ENCODE measurements at regions not wholly inside any gene's neighbourhood (a gene's known extent, or its start where the extent isn't known, plus 50 kb on each side); places are given as distances from the start of the nearest gene placed in this dataset.

DNA sequence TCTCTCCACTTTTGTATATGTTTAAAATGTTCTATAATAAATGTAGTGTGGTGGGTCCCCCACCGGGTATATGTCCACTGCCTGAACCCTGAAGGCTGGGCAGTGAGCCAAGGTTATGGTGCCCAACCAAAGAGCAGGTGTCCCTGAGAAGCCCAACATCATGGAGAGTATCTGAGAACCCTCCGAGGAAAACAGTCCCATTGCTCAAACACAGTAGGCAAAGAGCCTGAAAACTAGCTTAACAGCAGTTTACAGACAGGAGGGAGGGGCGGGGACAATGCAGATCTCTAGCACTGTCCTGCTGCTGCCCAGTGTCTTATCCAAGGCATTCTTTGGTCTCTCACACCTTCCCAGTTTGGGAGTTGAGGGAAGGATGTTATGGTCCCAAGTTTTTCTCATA, 91.0 kb downstream of the TMPRSS5 start:
- Histone ChIP-seq H3K36me3 (replicated peaks in 1 of 2; ENCODE audit: control insufficient read depth in 1 of 2, insufficient read depth in 2 of 2, low read length in 2 of 2) (no peaks in the 10 kb centered on the region), H3K4me2 (ENCODE audit: low read depth, low read length) (no peak overlapping the region), H3K9me3 (ENCODE audit: low read length) (no peaks in the 10 kb centered on the region), H3K79me2 (ENCODE audit: insufficient read depth, low read length) (no peaks in the 10 kb centered on the region), H3K27me3 (ENCODE audit: control insufficient read depth in 1 of 2, insufficient read depth in 2 of 2, low read length in 2 of 2) (no peaks in the 10 kb centered on the region), H3K27ac (ENCODE audit: extremely low read length, insufficient read depth, low read length) (no peak overlapping the region), H4K20me1 (ENCODE audit: insufficient read depth, low read length) (no peaks in the 10 kb centered on the region), H3K4me3 (replicated peaks in 1 of 3; ENCODE audit: insufficient read depth in 1 of 3, low read depth in 2 of 3, low read length in 3 of 3) (no peak overlapping the region), H3K4me1 (ENCODE audit: insufficient read depth, low read length) (no peaks in the 10 kb centered on the region), H3K9ac (ENCODE audit: insufficient read depth, low read depth, low read length) (no peak overlapping the region), H2AFZ (ENCODE audit: low read length) (no peak overlapping the region)
- in situ Hi-C loops (cut with HindIII; ENCODE audit: extremely low pct_ligation_motif_present, low pct_unique_long_range_greater_than_20kb), result no loop called here
- no peak for TF ChIP-seq NRL (CRISPR knock-in tag; IDR thresholded peaks at IDR 0.05; ENCODE audit: borderline replicate concordance)
- no peak for TF ChIP-seq BCL6 (CRISPR knock-in tag; IDR thresholded peaks at IDR 0.05)
- no peak for TF ChIP-seq ZBTB20 (CRISPR knock-in tag; IDR thresholded peaks at IDR 0.05; ENCODE audit: borderline replicate concordance, low read depth)
- no peak for TF ChIP-seq ATF6 (CRISPR knock-in tag; conservative IDR thresholded peaks at IDR 0.05)
- no peak for TF ChIP-seq ZNF747 (CRISPR knock-in tag; IDR thresholded peaks at IDR 0.05; ENCODE audit: borderline replicate concordance)
- TF ChIP-seq, protein P1, sequence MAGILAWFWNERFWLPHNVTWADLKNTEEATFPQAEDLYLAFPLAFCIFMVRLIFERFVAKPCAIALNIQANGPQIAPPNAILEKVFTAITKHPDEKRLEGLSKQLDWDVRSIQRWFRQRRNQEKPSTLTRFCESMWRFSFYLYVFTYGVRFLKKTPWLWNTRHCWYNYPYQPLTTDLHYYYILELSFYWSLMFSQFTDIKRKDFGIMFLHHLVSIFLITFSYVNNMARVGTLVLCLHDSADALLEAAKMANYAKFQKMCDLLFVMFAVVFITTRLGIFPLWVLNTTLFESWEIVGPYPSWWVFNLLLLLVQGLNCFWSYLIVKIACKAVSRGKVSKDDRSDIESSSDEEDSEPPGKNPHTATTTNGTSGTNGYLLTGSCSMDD (CRISPR knock-in tag; IDR thresholded peaks at IDR 0.05), result no peak
- TF ChIP-seq MYC (CRISPR knock-in tag; IDR thresholded peaks at IDR 0.05; ENCODE audit: borderline replicate concordance), result no peak
- TF ChIP-seq ZNF225 (CRISPR knock-in tag; IDR thresholded peaks at IDR 0.05), result no peak
- TF ChIP-seq GTF2F1 (IDR thresholded peaks at IDR 0.05; ENCODE audit: low read length), result no peak
- no peak for TF ChIP-seq GATAD2A (CRISPR knock-in tag; IDR thresholded peaks at IDR 0.05)
- no peak for TF ChIP-seq ZNF670 (CRISPR knock-in tag; IDR thresholded peaks at IDR 0.05; ENCODE audit: borderline replicate concordance)
- TF ChIP-seq DNMT1 (CRISPR knock-in tag; IDR thresholded peaks at IDR 0.05), result no peak
- TF ChIP-seq, protein P2, sequence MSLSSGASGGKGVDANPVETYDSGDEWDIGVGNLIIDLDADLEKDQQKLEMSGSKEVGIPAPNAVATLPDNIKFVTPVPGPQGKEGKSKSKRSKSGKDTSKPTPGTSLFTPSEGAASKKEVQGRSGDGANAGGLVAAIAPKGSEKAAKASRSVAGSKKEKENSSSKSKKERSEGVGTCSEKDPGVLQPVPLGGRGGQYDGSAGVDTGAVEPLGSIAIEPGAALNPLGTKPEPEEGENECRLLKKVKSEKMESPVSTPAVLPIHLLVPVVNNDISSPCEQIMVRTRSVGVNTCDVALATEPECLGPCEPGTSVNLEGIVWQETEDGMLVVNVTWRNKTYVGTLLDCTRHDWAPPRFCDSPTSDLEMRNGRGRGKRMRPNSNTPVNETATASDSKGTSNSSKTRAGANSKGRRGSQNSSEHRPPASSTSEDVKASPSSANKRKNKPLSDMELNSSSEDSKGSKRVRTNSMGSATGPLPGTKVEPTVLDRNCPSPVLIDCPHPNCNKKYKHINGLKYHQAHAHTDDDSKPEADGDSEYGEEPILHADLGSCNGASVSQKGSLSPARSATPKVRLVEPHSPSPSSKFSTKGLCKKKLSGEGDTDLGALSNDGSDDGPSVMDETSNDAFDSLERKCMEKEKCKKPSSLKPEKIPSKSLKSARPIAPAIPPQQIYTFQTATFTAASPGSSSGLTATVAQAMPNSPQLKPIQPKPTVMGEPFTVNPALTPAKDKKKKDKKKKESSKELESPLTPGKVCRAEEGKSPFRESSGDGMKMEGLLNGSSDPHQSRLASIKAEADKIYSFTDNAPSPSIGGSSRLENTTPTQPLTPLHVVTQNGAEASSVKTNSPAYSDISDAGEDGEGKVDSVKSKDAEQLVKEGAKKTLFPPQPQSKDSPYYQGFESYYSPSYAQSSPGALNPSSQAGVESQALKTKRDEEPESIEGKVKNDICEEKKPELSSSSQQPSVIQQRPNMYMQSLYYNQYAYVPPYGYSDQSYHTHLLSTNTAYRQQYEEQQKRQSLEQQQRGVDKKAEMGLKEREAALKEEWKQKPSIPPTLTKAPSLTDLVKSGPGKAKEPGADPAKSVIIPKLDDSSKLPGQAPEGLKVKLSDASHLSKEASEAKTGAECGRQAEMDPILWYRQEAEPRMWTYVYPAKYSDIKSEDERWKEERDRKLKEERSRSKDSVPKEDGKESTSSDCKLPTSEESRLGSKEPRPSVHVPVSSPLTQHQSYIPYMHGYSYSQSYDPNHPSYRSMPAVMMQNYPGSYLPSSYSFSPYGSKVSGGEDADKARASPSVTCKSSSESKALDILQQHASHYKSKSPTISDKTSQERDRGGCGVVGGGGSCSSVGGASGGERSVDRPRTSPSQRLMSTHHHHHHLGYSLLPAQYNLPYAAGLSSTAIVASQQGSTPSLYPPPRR (CRISPR knock-in tag; IDR thresholded peaks at IDR 0.05; ENCODE audit: borderline replicate concordance), result no peak
- TF ChIP-seq, protein P3, sequence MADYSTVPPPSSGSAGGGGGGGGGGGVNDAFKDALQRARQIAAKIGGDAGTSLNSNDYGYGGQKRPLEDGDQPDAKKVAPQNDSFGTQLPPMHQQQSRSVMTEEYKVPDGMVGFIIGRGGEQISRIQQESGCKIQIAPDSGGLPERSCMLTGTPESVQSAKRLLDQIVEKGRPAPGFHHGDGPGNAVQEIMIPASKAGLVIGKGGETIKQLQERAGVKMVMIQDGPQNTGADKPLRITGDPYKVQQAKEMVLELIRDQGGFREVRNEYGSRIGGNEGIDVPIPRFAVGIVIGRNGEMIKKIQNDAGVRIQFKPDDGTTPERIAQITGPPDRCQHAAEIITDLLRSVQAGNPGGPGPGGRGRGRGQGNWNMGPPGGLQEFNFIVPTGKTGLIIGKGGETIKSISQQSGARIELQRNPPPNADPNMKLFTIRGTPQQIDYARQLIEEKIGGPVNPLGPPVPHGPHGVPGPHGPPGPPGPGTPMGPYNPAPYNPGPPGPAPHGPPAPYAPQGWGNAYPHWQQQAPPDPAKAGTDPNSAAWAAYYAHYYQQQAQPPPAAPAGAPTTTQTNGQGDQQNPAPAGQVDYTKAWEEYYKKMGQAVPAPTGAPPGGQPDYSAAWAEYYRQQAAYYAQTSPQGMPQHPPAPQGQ (CRISPR knock-in tag; IDR thresholded peaks at IDR 0.05; ENCODE audit: borderline replicate concordance), result no peak
- no peak for TF ChIP-seq HOXA3 (CRISPR knock-in tag; IDR thresholded peaks at IDR 0.05)
- no peak for TF ChIP-seq ZBTB21 (CRISPR knock-in tag; IDR thresholded peaks at IDR 0.05)
- POLR2A ChIA-PET, result no interaction called here
- CTCF ChIA-PET (ENCODE audit: low intra/inter-chr PET ratio, low total read pairs), result no interaction called here
- intact Hi-C loops (cut with micrococcal nuclease; ENCODE audit: unreplicated experiment), result no loop called here
- 0% methylated on average over 3 of the region's 3 CpGs for WGBS (ENCODE audit: low lambda C conversion rate)
- DNase-seq (ENCODE audit: low spot score), result no peak
- no TSS peak for BruUV-seq (replicated peaks)
- no peak for FAIRE-seq
- no peak for ATAC-seq

All from HepG2 (cell line).